GM21360 (cell line): ENCODE measurements at regions not wholly inside any gene's neighbourhood (a gene's known extent, or its start where the extent isn't known, plus 50 kb on each side); places are given as distances from the start of the nearest gene placed in this dataset.

ENCODE experiments used
- ATAC-seq: cut with Tn5 transposase; IDR thresholded peaks from one replicate; pipeline ENCODE4 v1.9.1; 2021; ENCODE audit warnings: mild to moderate bottlenecking, moderate library complexity; ENCODE audit not compliant: unreplicated experiment

DNA sequence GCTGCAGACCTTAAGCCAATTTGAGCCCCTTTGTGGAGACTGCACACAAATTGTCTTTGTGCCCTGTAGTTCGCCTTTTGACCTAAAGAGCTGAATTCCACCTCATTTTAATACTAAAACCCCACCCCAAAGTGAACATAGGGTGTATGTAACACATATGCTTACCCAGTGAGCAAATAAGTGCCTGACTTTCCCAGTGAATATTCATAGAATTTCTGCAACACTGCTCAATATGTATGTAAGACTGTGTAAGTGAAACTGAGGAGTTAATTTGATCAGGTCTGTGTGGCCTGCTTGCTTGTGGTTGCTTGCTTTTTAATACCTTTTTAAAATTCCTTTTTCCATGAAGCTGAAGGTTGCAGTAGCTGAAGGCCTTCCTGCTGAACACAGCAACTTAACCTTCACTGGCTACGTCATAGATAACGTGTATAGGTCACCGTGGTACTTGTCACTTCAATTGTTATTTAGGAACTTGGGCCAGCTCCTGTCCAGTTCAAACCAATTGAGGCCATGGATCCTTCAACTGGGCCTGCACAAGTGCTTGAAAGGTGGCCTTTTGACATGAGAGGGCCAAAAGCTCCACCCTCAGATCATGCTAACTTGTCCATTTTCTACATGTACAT, 131.7 kb upstream of the BTBD3 start:
- no peak for ATAC-seq

DNA sequence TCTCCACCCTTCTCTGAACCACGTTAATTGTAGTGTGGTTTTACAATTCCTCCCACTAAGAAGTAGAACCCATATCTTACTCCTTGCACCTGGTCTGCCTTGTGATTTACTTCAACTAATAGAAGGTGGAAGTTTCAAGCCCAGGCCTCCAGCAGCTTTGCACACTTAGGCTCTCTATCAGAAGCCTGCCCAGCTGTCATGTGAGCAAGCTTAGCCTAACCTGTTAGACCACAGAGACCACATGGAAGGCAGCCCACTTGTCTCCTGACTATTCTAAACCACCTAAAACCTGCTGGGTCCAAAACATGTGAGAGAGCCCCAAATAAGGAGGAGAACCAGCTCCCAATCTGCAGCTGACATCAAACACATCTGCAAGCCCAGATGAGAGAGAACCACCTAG, 127.6 kb upstream of the BTBD3 start:
- no peak for ATAC-seq

DNA sequence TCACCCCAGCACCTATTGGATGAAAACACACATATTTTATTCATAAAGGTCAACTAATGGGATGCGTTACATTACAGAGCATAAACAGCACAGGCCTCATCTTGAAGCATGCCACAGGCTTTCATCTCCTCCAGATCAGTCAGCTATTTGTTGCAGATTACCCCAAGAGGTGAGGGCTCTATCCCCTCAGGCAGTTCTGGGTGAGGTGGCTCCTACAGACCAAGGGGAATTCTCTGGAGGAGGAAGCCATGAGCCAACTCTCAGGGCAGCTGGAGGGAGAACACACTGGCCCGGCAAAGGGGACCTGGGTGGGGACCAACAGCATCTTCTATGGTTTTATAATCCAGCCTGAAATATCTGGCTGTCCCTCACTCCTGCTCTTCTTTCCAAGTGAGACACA, 126.4 kb upstream of the BTBD3 start:
- no peak for ATAC-seq

DNA sequence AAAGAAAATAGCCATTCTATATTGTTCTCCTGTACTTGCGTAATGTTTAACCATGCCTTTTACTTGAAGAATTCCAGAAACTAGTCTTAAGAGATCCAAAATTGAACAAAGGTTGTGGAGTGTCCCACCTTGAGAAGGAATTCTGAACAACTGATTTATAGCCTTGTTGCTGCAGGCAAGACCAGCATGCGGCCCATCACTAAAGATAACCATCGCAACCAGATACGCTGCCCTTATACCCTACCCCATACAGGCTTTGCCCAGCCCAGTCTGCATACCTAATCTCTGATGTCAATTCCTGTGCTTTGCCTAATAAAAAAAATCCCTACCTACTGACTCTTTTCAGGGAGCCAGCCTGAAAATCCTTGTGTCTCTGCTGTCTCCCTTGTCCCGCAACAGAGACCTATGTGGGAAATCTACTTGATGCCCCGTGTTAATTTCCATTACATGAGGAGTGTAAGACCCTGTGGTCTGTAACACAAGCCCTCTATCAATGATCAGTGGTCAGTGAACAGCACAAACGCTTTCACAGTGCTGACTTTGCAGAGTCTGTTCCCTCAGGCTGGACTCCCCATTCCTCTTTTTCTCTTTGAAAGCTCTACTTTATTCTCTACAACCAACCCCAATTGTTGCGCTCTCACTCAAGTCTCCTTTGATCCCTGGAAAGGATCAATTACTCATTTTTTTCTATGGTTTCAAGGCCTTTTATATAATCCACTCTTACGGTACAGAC, 125.7 kb upstream of the BTBD3 start:
- no peak for ATAC-seq

DNA sequence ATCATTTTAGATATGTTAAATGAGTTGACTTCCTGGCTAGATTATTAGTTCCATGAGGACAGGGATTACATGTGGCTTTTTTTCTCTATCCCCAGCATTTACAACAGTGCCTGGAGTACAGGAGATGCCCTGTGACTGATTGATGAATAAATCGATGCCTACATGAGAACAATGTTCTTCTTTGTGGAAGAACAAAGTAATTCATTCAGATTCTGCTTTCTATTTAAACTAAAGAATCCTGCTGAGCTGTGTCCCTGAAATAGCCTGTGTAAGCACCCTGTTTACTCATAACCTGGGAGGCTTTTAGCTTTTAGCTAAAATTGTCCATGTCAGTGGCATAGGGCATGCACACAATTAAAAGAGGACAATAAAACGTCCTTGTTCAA, 125.1 kb upstream of the BTBD3 start:
- no peak for ATAC-seq

DNA sequence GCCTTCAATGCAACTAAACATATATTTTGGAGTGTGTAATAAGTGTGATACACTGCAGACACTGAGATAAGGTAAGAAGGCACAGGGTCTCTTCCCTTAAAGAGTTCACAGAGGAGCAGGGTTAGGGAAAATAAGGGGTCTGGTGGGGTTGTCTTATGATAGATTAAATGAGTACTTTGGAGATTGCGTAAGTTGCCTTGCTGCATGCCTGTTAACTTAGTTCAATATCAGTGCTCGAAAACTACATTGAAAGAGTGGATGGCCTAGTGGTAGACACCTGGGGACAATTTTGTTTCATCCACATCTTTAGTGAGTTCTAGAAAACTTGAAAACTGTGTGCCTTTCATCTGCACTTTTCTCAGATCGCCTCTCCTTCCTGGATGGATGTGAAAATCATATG, 123.2 kb upstream of the BTBD3 start:
- ATAC-seq: no peak

DNA sequence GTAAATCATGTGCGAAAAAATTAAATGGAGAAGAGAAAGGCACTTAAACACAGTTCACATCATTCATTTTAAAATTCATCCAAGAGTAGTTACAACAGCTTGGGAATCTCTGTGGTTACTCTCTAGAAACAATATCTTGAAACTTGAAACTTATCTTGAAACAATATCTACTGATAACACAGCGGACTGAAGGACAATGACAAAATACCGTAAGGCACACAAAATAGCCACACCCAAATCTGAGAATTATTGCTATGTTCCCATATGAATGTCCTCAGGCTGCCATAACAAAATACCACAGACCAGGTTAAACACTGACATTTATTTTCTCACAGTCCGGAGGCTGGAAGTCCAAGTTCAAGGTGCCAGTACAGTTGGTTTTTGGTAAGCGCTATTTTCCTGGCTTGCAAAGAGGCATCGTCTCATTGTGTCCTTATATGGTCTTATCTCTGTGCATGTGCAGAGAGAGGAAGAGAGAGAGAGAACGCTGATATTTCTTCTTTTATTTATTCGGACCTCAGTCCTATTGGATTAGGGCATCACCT, 122.5 kb upstream of the BTBD3 start:
- no peak for ATAC-seq

DNA sequence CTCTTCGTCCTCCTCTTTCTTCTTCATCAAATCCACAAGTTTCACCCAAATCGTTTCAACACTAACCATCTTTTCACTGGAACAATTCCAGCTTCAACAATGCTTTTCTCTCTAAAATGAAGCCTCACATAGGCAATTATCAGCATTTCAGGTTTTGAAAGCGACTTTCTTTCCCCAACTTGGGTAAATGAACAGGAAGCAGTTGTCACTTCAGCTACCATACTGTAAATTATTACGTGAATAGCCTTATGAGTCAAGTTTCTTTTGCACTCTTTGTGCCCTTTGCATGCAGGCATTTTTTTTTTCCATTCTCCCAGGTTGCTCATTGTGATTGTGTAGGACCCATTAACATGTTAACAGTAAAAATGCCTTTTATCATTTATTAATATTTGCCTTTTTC, 121.7 kb upstream of the BTBD3 start:
- ATAC-seq: no peak

DNA sequence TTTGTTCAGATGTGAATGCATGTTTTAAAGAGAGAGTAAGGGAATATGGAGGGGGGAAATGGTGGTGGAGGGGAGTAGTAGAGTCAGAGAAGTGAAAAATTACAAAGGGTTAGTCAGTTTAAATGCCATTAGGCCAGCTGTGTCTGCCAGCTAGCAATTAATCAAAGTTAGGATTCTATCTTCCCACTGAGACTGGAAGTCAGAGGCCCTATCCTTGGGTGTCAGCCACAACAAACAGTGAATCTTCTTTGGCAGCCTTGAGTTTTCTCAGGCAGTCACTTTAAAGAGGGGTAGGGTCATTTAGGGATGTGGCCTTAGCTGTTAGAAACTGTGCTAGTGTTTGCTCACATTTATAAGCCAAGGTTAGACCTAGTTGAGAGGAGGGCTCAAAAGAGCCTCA, 120.5 kb upstream of the BTBD3 start:
- no peak for ATAC-seq

DNA sequence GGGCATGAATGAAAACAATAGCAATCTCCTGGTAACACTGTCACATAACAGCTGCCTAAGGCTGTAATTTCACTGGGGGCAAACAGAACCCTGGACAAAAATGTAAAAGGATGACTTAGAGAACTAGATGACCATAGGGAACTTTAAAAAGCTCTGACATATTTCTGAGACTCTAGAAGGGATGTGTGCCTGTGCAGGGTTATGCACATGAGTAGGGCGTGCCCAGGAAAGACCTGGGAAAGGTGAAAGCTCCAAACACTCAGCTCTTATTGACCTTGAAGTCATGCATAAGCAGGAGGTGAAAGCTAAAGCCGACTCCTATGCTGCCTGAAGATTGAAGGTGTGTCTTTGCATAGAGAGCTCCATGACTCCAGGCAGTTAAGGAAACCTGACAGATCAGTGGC, 118.4 kb upstream of the BTBD3 start:
- ATAC-seq: no peak

DNA sequence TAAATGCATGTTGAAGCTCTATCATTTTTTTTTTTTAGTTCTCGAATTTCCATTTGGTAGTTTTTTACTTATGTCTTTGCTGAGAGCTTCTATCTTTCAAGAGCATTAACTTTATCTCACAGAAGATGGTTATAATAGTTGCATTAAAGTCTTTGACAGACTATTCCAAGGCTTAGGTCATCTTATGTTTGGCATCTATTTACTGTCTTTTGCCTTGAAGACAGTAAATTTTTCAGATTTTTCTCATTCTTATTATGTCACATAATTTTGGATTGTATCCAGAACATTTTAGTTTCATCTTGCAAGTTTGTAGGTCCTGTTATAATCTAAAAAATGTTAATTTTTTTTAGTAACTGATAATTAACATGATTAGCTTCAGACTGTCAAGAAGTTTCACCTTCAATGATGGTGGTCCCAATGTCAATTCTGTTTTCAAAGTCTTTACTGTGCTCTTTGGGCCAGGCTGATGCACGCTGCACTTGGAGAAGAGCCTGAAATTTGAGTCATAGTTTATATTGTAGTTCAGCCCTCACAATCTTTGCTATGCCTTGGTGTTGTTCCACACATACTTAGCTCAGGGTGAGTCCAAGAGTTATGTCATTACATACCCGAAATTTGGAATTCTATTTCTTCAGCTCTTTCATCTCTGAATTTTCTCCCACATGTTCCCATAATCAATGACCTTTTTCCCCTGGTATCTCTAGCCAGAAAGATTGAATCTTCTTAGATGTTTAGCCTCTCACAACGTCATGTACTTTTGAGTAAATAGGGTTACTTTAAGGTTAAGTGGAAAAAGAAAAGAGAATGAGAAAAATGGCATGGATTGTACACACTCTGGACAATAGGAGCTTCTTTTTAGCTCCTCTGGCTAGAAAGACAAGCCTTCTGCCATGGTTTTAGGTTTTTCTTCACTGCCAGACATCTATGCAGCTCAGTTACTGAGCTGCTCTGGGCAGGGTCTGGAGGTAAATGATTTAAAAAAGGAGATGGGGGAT, 110.3 kb upstream of the BTBD3 start:
- ATAC-seq: no peak

DNA sequence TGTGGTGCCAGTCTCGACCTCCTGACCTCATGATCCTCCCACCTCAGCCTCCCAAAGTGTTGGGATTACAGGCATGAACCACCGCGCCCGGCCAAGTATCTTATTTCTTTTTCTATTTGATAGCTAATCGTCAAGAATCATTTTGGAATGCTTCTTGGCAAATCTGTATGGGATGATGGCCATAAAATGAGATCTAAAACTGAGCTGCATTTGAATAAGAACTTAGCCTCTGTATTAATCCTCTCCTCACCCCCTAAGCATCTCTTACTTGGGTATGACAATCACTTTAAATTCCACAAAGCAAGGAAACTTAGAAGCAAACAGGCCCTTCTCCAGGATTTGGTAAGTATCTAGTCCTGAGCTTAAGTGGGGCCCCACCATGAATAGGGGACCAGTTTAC, 108.9 kb upstream of the BTBD3 start:
- ATAC-seq: no peak

DNA sequence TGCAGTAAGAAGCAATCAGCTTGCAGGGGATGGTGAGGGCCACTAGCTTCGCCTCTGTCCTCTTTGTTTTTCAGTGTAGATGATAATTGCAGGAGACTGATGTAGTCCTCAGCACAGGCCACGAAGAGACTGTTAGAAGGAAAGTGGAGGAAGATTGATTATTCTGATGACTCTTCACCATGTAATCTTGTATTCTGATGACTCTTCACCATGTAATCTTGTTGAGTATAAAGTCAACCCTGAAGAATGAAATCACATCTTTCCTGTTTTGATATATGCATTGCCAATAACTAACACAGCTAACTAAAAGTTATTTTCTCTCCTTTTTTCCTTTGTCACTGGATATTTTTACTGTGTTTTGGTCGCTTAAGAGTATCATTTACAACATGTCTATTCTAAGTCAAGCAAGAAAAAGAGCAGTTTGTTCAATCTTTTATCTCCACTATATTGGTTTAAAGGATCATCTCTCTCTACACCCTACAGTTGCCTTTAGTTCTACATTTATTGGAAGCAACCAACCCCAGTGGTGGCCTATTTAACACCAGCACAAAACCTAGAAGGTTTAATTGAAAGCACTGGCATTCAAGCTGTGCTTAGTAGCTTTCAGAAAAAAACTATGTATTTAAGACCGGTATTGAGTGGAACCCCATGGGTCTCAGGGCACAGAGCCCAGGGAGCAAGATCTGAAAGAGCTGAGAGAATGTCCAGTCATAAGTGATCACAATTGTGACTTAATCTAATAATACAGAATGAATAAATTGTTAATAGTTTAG, 107.2 kb upstream of the BTBD3 start:
- ATAC-seq: no peak

DNA sequence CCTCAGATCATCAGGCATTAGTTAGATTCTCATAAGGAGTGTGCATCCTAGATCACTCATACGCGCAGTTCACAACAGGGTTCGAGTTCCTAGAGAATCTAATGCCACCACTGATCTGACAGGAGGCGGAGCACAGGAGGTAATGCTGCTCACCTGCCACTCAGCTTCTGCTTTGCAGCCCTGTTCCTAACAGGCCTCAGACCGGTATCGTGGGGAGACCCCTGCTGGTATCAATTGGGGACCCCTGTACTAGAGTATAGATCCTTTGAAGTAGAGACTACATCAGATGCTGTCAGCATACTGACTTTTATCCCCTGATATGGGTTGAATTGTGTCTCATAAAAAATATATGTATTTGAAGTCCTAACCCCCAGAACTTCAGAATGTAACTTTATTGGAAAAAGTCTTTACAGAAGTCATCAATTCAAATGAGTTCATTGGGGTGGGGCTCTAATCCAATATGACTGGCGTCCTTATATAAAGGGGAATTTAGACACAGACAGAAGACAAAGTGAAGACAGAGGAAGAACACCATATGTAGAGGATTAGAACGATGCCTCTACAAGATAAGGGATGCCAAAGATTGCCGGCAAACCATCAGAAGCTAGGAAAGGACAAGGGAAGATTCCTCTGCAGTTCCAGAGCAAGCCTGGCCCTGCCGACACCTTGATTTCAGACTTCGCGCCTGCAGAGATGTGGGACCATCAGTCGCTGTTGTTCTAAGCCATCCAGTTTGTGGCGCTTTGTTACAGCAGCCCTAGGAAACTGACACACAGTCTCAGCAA, 104.4 kb upstream of the BTBD3 start:
- no peak for ATAC-seq

DNA sequence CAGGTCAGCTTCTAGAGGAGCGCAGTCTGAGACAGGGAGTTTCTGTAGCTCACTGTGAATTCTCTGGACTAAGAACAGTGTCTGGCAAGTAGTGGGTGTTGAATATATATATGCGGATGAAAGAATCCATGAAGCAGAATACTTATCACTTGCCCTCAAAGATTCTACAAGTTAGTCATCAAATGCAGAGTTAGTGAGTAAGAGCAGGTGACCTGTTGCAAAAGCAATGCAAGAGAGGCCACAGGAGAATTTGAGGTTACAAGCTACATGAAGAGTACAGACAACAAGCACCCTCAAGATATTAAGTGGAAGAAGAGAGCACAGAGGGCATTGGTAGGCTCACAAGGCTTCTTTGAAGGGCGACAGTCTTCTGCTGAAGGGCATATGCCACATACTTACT, 103.4 kb upstream of the BTBD3 start:
- no peak for ATAC-seq

DNA sequence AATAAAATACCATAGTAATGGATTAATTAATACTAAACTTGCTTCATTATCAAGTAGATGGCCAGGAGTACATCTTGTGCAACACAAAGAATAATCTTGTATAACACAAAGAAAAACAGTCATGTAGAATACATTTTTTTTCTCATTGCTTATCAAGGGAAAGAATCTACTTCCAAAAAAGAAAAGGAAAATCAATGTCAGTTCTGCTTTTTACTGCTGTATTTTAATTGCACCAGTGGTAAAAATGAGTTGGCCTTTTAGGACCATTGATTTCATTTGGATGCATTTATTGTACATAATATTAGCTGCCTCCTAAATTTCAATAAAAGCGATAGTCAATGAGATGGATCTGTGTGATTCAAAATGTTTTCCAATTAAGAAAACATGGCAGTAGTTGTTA, 96.9 kb upstream of the BTBD3 start:
- ATAC-seq: no peak

DNA sequence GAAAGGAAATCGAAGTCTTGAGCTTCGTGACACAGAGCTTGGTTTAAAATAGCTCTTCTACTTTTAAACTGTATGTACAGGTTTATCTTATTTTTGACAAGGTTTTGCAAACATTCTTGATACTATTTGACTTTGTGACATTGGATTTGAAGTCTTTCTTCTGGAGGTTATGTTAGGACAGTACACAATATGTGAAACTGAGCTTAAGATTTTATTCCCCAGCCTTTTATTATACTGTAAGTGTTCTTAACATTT, 95.2 kb upstream of the BTBD3 start:
- ATAC-seq: no peak

DNA sequence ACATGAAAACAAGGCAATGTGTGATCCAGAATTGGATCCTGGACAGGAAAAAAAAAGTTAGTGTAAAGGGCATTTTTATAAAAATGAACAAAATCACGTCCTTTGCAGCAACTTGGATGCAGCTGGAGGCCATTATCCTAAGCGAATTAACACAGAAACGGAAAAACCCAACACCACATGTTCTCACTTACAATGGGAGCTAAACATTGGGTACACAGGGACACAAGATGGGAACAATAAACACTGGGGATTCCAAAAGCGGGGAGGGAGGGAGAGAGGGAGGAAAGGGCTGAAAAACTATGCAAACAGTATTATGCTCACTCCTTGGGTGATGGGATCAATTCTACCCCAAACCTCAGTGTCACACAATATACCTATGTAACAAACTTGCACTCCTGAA, 91.4 kb upstream of the BTBD3 start:
- ATAC-seq: no peak

DNA sequence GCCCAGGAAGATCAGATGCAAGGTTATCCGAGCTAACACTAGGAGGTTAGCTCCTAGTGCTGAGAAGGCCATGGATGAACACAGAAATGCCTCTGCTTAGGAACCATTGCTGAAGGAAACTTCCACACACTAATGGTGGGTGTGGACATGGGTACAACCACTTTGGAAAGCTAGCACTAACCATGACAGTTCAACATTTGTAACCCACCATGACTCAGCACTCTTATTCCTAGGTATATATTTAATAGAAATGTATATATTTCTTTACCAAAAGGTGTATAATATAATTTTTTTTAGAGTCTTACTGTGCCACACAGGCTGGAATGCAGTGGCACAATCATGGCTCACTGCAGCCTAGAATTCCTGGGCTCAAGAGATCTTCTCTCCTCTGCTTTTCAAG, 85.3 kb upstream of the BTBD3 start:
- ATAC-seq: no peak

DNA sequence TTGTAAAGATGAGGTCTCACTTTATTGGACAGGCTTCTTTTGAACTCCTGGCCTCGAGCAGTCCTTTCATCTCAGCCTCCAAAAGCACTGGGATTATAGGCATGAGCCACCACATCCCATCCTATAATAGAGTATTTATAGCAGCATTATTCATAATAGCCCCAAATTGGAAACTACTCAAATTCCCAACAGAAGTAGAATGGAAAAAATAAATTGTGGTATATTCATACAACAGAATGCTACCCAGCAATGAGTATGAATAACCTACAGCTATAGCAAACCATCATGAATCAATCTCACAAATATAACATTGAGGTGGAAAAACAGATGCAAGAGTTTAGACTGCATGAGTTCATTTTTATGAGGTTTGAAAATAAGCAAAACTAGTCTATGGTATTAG, 84.8 kb upstream of the BTBD3 start:
- no peak for ATAC-seq
